Thyroid gland (tissue), 4 donors: ENCODE measurements at regions not wholly inside any gene's neighbourhood (a gene's known extent, or its start where the extent isn't known, plus 50 kb on each side); places are given as distances from the start of the nearest gene placed in this dataset.
A peak's percentile ranks its signal among the peaks of the same experiment; 100 is the strongest.
"Not testable (repeated sequence)": the region's sequence is repeated elsewhere in the genome, so short reads cannot be mapped to it uniquely, and the experiment has no call there.

ENCODE experiments used
- DNase-seq, 2 donors: peaks; one replicate each; pipeline ENCODE4 v3.0.0-alpha.2; 2019
- H3K27ac ChIP-seq, 3 donors: fragments of 200-600 bp; sonication (generic); 1 replicate in 2 of 3; 2 replicates in 1 of 3; pipeline ENCODE4 v1.5.1; 2016 to 2019; ENCODE audit warnings: mild to moderate bottlenecking in 1 of 3, moderate library complexity in 1 of 3
- H3K27me3 ChIP-seq: fragments of 200-600 bp; sonication (generic); one replicate; pipeline ENCODE4 v1.5.1; 2019
- H3K36me3 ChIP-seq, 2 donors: fragments of 200-600 bp; sonication (generic); one replicate each; pipeline ENCODE4 v1.5.1; 2016 to 2019
- H3K4me1 ChIP-seq, 2 donors: fragments of 200-600 bp; sonication (generic); one replicate each; pipeline ENCODE4 v1.5.1; 2017 to 2019
- H3K4me3 ChIP-seq, 3 donors: fragments of 200-600 bp; sonication (generic); replicated peaks in 1 of 3; 1 replicate in 2 of 3; 2 replicates in 1 of 3; pipeline ENCODE4 v1.5.1; 2016; ENCODE audit warnings: mild to moderate bottlenecking in 1 of 3
- H3K9me3 ChIP-seq: fragments of 200-600 bp; sonication (generic); one replicate; pipeline ENCODE4 v1.5.1; 2017
- CTCF ChIP-seq, 6 experiments: fragments of 200-600 bp in 3 of 6; fragments of 450-650 bp in 3 of 6; sonication (generic) in 3 of 6; IDR thresholded peaks; one replicate each; pipeline ENCODE4 v1.5.1; 2016 to 2019; ENCODE audit warnings: antibody characterized with exemption in 6 of 6, mild to moderate bottlenecking in 2 of 6, inconsistent platforms in 1 of 6, moderate library complexity in 1 of 6
- POLR2A ChIP-seq, 2 donors: fragments of 450-650 bp; IDR thresholded peaks; one replicate each; pipeline ENCODE4 v1.6.1; 2017; ENCODE audit warnings: antibody characterized with exemption in 2 of 2, mild to moderate bottlenecking in 2 of 2, moderate library complexity in 1 of 2
- WGBS, 2 donors: methylation state at CpG; one replicate each; pipeline ENCODE4 v1.1.5; 2017; 5-methylcytosine and 5-hydroxymethylcytosine counted together
- intact Hi-C: fragments of 100-400 bp; cut with DNase I; formaldehyde crosslinking; loops from one replicate; pipeline ENCODE4 v1.15.1; 2023

DNA sequence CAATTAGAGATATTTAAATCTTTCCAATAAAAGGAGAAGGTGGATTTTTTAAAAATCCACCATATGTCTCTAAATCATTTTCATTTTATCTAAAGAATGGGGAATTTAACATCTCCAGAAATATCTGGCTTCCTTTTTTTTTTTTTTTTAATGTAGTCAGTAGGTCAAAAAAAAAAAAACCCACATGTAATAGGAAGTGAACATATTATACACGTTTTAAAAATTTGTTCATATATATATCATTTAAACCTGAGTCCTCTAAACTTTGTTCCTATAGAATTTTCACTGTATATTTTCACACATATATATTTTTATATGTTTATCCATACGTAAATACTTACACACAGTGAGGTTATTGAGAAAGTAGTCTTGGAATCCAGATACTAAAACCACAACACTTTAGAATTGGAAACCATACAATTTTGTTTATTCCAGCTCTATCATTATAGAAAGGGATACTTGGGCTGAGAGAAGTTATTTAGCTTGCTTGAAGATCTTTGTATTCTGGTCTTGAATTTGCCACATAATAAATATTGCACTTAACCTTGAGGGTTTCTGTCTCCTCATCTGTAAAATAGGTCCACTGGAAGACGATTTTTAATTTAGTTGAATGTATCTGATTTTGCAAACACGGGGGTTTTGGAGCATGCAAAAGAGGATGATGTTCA is 62.1 kb upstream of the ZNF217 start:
- no peak for TF ChIP-seq POLR2A (IDR thresholded peaks at IDR 0.05)
- TF ChIP-seq CTCF (IDR thresholded peaks at IDR 0.05), result no peak
- H3K4me3 ChIP-seq, result no peak overlapping the region
- DNase-seq, result no peak
- H3K27me3 ChIP-seq, result no peaks in the 10 kb centered on the region
- 59 to 75% methylated on average over 4 of the region's 4 CpGs for WGBS, 2 donors
- H3K4me1 ChIP-seq, result peaks cover 38 to 46% of the 10 kb centered on the region in 2 donors
- H3K27ac ChIP-seq, result peak overlapping the region; percentile 70 to 83 (median 75)
- H3K9me3 ChIP-seq, result no peaks in the 10 kb centered on the region
- H3K36me3 ChIP-seq, result no peaks in the 10 kb centered on the region
- intact Hi-C loops, result no loop called here

DNA sequence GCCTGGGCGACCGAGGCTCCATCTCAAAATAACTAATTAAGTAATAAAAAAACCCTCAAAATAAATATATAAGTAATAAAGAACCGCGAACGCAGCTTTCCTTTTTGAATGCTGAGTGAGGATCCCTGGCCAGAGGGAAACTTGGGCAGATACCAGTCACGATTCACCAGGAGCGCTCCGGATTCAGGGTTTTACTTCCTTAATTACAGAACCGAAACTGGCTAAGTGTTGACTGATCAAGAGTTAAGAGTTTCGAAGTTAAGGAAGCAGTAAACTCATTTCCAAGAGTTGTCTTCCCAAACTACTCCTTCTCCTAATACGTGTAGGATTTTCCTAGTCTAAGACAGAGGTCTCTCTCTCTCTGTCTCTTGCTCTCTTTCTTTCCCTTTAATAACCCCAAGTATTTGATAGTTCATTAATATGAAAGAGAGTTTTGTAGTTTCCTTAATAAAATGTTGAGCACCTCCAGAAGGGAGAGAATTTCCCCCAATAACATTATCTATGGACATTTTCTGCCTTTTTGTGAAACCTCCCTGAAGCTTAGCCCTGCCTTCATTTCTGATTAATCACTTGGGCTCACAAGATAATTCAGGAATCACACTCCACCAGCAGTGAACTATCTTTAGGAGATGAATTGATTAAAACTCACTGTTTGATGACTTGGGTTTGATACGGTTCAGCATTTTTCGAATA is 61.4 kb upstream of the ZNF217 start:
- WGBS, 2 donors, result 85 to 87% methylated on average over 13 of the region's 13 CpGs
- intact Hi-C loops, result no loop called here
- TF ChIP-seq POLR2A (IDR thresholded peaks at IDR 0.05) (no peak), CTCF (IDR thresholded peaks at IDR 0.05) (no peak)
- no peaks in the 10 kb centered on the region for H3K9me3 ChIP-seq
- DNase-seq, result no peak
- H3K36me3 ChIP-seq, result no peaks in the 10 kb centered on the region
- no peaks in the 10 kb centered on the region for H3K27me3 ChIP-seq
- peak overlapping the region in 1 of 3 donors; percentile 83 for H3K27ac ChIP-seq
- H3K4me1 ChIP-seq, result peaks cover 34 to 40% of the 10 kb centered on the region in 2 donors
- H3K4me3 ChIP-seq, result no peak overlapping the region

GRCh38 chr20:53654521-53654920 is 60.9 kb upstream of the ZNF217 start:
- H3K36me3 ChIP-seq, H3K9me3 ChIP-seq, H3K27me3 ChIP-seq, H3K4me3 ChIP-seq, DNase-seq, intact Hi-C loops: not testable (repeated sequence)
- Histone ChIP-seq H3K4me1 (peaks cover 34 to 37% of the 10 kb centered on the region in 2 donors), H3K27ac (peak overlapping the region in 1 of 3 donors; percentile 83)
- WGBS, 2 donors, result 87 to 93% methylated on average over 8 of the region's 8 CpGs

DNA sequence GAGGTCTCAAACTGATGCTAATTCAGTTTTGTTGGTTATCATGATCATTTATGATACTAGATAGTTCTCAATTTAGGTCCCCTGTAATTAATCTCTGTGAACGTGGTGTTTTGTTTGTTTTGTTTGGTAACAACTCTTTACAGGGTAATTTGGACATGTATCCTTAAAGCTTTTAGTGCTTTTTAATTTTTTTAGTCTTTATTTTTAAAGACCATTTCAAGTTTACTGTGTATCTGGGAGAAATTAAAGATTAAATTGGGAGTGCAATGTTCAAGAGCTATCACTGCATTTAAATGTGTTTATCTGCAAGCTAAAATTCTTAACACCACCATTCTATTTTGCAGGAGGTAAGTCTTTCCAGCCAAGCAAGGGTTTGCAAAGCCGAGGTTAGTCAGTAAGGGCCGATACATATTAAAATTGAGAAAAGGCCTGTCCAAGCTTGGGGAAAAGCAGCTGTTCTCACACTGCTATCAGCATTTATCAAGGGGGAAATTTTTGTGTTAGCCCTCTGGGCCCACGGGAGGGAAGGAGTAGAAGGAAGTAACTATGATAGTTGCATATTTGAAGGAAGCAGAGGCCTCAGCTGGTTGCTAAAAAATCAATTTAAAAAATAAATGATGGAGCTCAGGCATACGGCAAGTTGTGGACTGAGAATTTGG is 59.3 kb upstream of the ZNF217 start:
- peaks cover 34 to 35% of the 10 kb centered on the region in 2 donors for H3K4me1 ChIP-seq
- H3K9me3 ChIP-seq, result no peaks in the 10 kb centered on the region
- WGBS, 2 donors, result 63 to 72% methylated on average over 5 of the region's 5 CpGs
- peak overlapping the region; percentile 8 to 55 (median 51) for H3K27ac ChIP-seq
- no peaks in the 10 kb centered on the region for H3K27me3 ChIP-seq
- no peak for DNase-seq
- no peak overlapping the region for H3K4me3 ChIP-seq
- no peaks in the 10 kb centered on the region for H3K36me3 ChIP-seq
- no peak for TF ChIP-seq POLR2A (IDR thresholded peaks at IDR 0.05)
- TF ChIP-seq CTCF (IDR thresholded peaks at IDR 0.05), result no peak
- intact Hi-C loops, result no loop called here

DNA sequence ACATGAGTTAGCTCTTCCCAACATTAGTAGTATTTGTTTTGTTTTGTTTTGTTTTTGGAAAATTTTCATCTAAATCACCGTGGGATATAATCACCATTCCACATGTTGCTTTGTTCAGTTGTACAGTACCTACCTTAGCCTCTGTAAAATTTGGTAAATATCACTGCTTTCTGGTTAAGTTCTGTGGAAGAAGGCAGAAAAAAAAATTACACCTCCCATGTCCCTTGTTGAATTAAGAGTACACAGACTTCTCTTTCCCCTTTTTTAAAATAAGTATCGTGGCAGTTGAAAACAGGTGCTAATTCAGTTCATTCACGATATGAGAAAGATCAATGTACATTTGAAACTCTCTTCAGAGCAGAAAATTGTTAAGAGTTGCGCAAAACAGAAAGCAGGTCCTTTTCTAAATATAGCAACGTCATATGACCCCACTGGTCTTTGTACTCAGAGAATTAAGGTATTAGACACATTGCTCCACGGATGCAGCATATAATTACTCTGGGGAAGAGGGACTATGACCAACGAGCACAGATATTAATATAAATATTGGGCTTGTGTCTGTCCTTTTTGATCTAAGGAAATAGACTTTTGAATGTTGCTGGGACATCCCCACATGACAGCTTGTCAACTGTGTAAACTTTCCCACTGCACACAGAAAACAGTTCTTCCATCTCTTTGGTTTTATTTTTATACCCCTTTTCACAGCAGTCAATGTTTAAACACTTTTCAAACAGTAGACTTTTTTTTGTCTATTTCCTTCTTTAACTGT is 58.6 kb upstream of the ZNF217 start:
- no peak for DNase-seq
- WGBS, 2 donors, result 36 to 42% methylated on average over 7 of the region's 7 CpGs
- no peak overlapping the region for H3K4me3 ChIP-seq
- H3K27me3 ChIP-seq, result no peaks in the 10 kb centered on the region
- peaks cover 29 to 30% of the 10 kb centered on the region in 2 donors for H3K4me1 ChIP-seq
- H3K27ac ChIP-seq, result peak overlapping the region in 2 of 3 donors; percentile 51 to 55
- H3K9me3 ChIP-seq, result no peaks in the 10 kb centered on the region
- no peaks in the 10 kb centered on the region for H3K36me3 ChIP-seq
- TF ChIP-seq POLR2A (IDR thresholded peaks at IDR 0.05) (peak in 1 of 2 donors; percentile 14), CTCF (IDR thresholded peaks at IDR 0.05) (no peak)
- intact Hi-C loops, result no loop called here

- H3K36me3 ChIP-seq, H3K4me3 ChIP-seq, H3K9me3 ChIP-seq, intact Hi-C loops, H3K27ac ChIP-seq, H3K27me3 ChIP-seq, DNase-seq: not testable (repeated sequence)
- peaks cover 13 to 14% of the 10 kb centered on the region in 2 donors for H3K4me1 ChIP-seq
- WGBS, 2 donors, result 93 to 97% methylated on average over 10 of the region's 10 CpGs
These were observed 55.9 kb upstream of the ZNF217 start for GRCh38 chr20:53649493-53649892.
